VCaP (cell line): ENCODE measurements at regions not wholly inside any gene's neighbourhood (a gene's known extent, or its start where the extent isn't known, plus 50 kb on each side); places are given as distances from the start of the nearest gene placed in this dataset.

Source experiments
- H3K27ac ChIP-seq: fragments of 450-650 bp; 2 replicates; pipeline ENCODE4 v1.5.1; 2017
- TF ChIP-seq, protein P1 (sequence below): fragments of 450-650 bp; conservative IDR thresholded peaks from 2 replicates; pipeline ENCODE4 v1.5.1; 2017; ENCODE audit warnings: mild to moderate bottlenecking, moderate library complexity

- H3K27ac ChIP-seq = no peak overlapping the region
- TF ChIP-seq, protein P1, sequence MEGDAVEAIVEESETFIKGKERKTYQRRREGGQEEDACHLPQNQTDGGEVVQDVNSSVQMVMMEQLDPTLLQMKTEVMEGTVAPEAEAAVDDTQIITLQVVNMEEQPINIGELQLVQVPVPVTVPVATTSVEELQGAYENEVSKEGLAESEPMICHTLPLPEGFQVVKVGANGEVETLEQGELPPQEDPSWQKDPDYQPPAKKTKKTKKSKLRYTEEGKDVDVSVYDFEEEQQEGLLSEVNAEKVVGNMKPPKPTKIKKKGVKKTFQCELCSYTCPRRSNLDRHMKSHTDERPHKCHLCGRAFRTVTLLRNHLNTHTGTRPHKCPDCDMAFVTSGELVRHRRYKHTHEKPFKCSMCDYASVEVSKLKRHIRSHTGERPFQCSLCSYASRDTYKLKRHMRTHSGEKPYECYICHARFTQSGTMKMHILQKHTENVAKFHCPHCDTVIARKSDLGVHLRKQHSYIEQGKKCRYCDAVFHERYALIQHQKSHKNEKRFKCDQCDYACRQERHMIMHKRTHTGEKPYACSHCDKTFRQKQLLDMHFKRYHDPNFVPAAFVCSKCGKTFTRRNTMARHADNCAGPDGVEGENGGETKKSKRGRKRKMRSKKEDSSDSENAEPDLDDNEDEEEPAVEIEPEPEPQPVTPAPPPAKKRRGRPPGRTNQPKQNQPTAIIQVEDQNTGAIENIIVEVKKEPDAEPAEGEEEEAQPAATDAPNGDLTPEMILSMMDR = no peak
These were observed 1581.8 kb downstream of the HACE1 start for GRCh38 chr6:103277936-103278335.

DNA sequence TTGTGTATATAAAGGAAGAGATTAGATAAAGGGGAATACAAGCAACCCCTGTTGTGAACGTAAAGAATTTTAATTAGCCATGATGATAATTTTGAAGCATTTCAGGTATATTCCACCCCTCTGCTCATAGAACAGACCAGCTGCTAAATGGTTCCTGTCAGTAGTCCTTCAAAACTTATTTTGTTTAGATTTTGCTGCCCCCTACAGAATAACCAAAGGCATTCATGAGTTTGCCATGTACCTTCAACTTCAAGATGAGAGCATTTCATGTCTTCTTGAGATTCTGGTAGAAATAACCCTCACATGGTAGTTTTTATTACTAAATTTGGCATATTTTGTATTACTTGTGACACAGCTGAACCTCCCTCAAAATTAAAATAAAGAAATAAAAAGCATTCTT, 1586.7 kb downstream of the HACE1 start:
- H3K27ac ChIP-seq = no peak overlapping the region

GRCh38 chr6:103269581-103269980, 1590.1 kb downstream of the HACE1 start:
- TF ChIP-seq, protein P1 = no peak
- no peak overlapping the region for H3K27ac ChIP-seq

More for the DNA sequence above, 1586.7 kb downstream of the HACE1 start:
- TF ChIP-seq, protein P1 = peak; percentile 70

- no peak overlapping the region for H3K27ac ChIP-seq
- TF ChIP-seq, protein P1 = no peak
These were observed 1591.4 kb downstream of the HACE1 start for GRCh38 chr6:103268335-103268734.

GRCh38 chr6:103264020-103264419, 1595.7 kb downstream of the HACE1 start:
- no peak overlapping the region for H3K27ac ChIP-seq
- TF ChIP-seq, protein P1 = no peak

- H3K27ac ChIP-seq = no peak overlapping the region
- TF ChIP-seq, protein P1 = no peak
These were observed 1604.6 kb downstream of the HACE1 start for GRCh38 chr6:103255132-103255531.

- H3K27ac ChIP-seq = peak overlapping the region; percentile 72
These were observed 1622.8 kb downstream of the HACE1 start for GRCh38 chr6:103236923-103237322.

More at GRCh38 chr6:103236923-103237322, 1622.8 kb downstream of the HACE1 start:
- TF ChIP-seq, protein P1 = no peak
